GM23338 (cell line): ENCODE measurements at regions not wholly inside any gene's neighbourhood (a gene's known extent, or its start where the extent isn't known, plus 50 kb on each side); places are given as distances from the start of the nearest gene placed in this dataset.

ENCODE experiments used
- ATAC-seq: fragments of 200-7000 bp; cut with Tn5 transposase; 3 replicates; pipeline ENCODE4 v1.9.1; 2020
- DNase-seq: peaks from one replicate; pipeline ENCODE4 v3.0.0-alpha.2; 2015; ENCODE audit warnings: low spot score
- H2AFZ ChIP-seq: fragments of 200-600 bp; sonication (generic); 2 replicates; pipeline ENCODE4 v1.8.0; 2016; ENCODE audit warnings: antibody characterized with exemption, mild to moderate bottlenecking, moderate library complexity
- H3F3A ChIP-seq: fragments of 200-600 bp; sonication (generic); replicated peaks from 2 replicates; pipeline ENCODE4 v1.8.0; 2017; ENCODE audit warnings: antibody characterized with exemption, mixed run types, low read depth
- H3K27ac ChIP-seq: fragments of 200-600 bp; sonication (generic); 2 replicates; pipeline ENCODE4 v1.6.1; 2016; ENCODE audit warnings: low read depth
- H3K27me3 ChIP-seq: fragments of 200-600 bp; sonication (generic); 2 replicates; pipeline ENCODE4 v1.8.0; 2016; ENCODE audit warnings: mild to moderate bottlenecking, mixed run types, moderate library complexity; ENCODE audit not compliant: insufficient read depth
- H3K36me3 ChIP-seq: fragments of 200-600 bp; sonication (generic); 2 replicates; pipeline ENCODE4 v1.8.0; 2016; ENCODE audit warnings: mild to moderate bottlenecking; ENCODE audit not compliant: insufficient read depth
- H3K4me1 ChIP-seq: fragments of 200-600 bp; sonication (generic); 2 replicates; pipeline ENCODE4 v1.8.0; 2016; ENCODE audit warnings: mild to moderate bottlenecking, moderate library complexity; ENCODE audit not compliant: insufficient read depth
- H3K4me2 ChIP-seq: fragments of 200-600 bp; sonication (generic); 2 replicates; pipeline ENCODE4 v1.7.1; 2017; ENCODE audit warnings: mixed run types
- H3K4me3 ChIP-seq: fragments of 200-600 bp; sonication (generic); 2 replicates; pipeline ENCODE4 v1.6.1; 2016; ENCODE audit warnings: mixed run types
- H3K79me2 ChIP-seq: fragments of 200-600 bp; sonication (generic); replicated peaks from 2 replicates; pipeline ENCODE4 v1.8.0; 2017; ENCODE audit warnings: mild to moderate bottlenecking; ENCODE audit not compliant: insufficient read depth
- H3K9me2 ChIP-seq: fragments of 200-600 bp; sonication (generic); 2 replicates; pipeline ENCODE4 v1.8.0; 2017; ENCODE audit not compliant: insufficient read depth
- H4K20me1 ChIP-seq: fragments of 200-600 bp; sonication (generic); replicated peaks from 2 replicates; pipeline ENCODE4 v1.8.0; 2017; ENCODE audit warnings: mild to moderate bottlenecking; ENCODE audit not compliant: insufficient read depth
- H3K27ac Mint-ChIP-seq: 2 replicates; pipeline ENCODE4 v1.8.0; 2020; ENCODE audit warnings: inconsistent platforms, mild to moderate bottlenecking, moderate library complexity, mixed read lengths
- H3K27me3 Mint-ChIP-seq: 3 replicates; pipeline ENCODE4 v1.8.0; 2022; ENCODE audit warnings: low read depth, mild to moderate bottlenecking, moderate library complexity, mixed read lengths, inconsistent platforms; ENCODE audit not compliant: insufficient read depth, poor library complexity
- H3K36me3 Mint-ChIP-seq: 3 replicates; pipeline ENCODE4 v1.8.0; 2021; ENCODE audit warnings: low read depth, mild to moderate bottlenecking, inconsistent platforms, moderate library complexity, mixed read lengths
- H3K4me1 Mint-ChIP-seq: 3 replicates; pipeline ENCODE4 v1.8.0; 2020; ENCODE audit warnings: mild to moderate bottlenecking, inconsistent platforms, mixed read lengths
- H3K4me3 Mint-ChIP-seq: 3 replicates; pipeline ENCODE4 v1.8.0; 2021; ENCODE audit warnings: moderate library complexity, mild to moderate bottlenecking, inconsistent platforms, mixed read lengths
- H3K9me3 Mint-ChIP-seq: 3 replicates; pipeline ENCODE4 v1.8.0; 2020; ENCODE audit warnings: moderate library complexity, mild to moderate bottlenecking, inconsistent platforms, mixed read lengths
- CREB1 ChIP-seq: fragments of 250-450 bp; sonication (Bioruptor Pico); IDR thresholded peaks from 2 replicates; pipeline ENCODE4 v1.5.0; 2020; ENCODE audit warnings: low read depth, mild to moderate bottlenecking, moderate library complexity
- ETS1 ChIP-seq: IDR thresholded peaks from 2 replicates; pipeline ENCODE4 v1.6.1; 2016; ENCODE audit warnings: antibody characterized with exemption
- EZH2 ChIP-seq: fragments of 200-600 bp; sonication (generic); IDR thresholded peaks from one replicate; pipeline ENCODE4 v1.8.0; 2017; ENCODE audit warnings: antibody characterized with exemption, mild to moderate bottlenecking, low read depth; ENCODE audit not compliant: unreplicated experiment
- EZH2phosphoT487 ChIP-seq: fragments of 200-600 bp; sonication (generic); IDR thresholded peaks from one replicate; pipeline ENCODE4 v1.8.1; 2018; ENCODE audit warnings: antibody characterized with exemption; ENCODE audit not compliant: unreplicated experiment
- JUNB ChIP-seq: IDR thresholded peaks from one replicate; pipeline ENCODE4 v1.6.1; 2016; ENCODE audit warnings: antibody characterized with exemption; ENCODE audit not compliant: unreplicated experiment
- NANOG ChIP-seq: IDR thresholded peaks from 2 replicates; pipeline ENCODE4 v1.6.1; 2016; ENCODE audit warnings: antibody characterized with exemption, borderline replicate concordance
- POLR2AphosphoS5 ChIP-seq: IDR thresholded peaks from 2 replicates; pipeline ENCODE4 v1.6.1; 2016; ENCODE audit warnings: antibody characterized with exemption, low read depth
- REST ChIP-seq: IDR thresholded peaks from one replicate; pipeline ENCODE4 v1.6.1; 2018; ENCODE audit warnings: antibody characterized with exemption; ENCODE audit not compliant: unreplicated experiment
- STAT1 ChIP-seq: IDR thresholded peaks from one replicate; pipeline ENCODE4 v1.6.1; 2016; ENCODE audit warnings: antibody characterized with exemption; ENCODE audit not compliant: unreplicated experiment
- ZNF114 ChIP-seq: fragments of 250-450 bp; sonication (Bioruptor Pico); IDR thresholded peaks from 2 replicates; pipeline ENCODE4 v1.5.0; 2020; ENCODE audit warnings: mild to moderate bottlenecking, moderate library complexity
- ZNF331 ChIP-seq: fragments of 250-450 bp; sonication (Bioruptor Pico); IDR thresholded peaks from 2 replicates; pipeline ENCODE4 v1.5.0; 2020; ENCODE audit warnings: low read depth, mild to moderate bottlenecking, moderate library complexity
- ZNF462 ChIP-seq: fragments of 250-450 bp; sonication (Bioruptor Pico); IDR thresholded peaks from 2 replicates; pipeline ENCODE4 v1.5.0; 2020; ENCODE audit warnings: mild to moderate bottlenecking, moderate library complexity
- TF ChIP-seq, protein P1 (sequence below), 2 experiments: fragments of 200-600 bp in 1 of 2; sonication (generic) in 1 of 2; conservative IDR thresholded peaks; 2 replicates each; pipeline versions ENCODE4 v1.5.1 to v1.6.1; 2016 to 2017; ENCODE audit warnings: antibody characterized with exemption in 2 of 2, low read depth in 2 of 2, mild to moderate bottlenecking in 2 of 2, moderate library complexity in 1 of 2

DNA sequence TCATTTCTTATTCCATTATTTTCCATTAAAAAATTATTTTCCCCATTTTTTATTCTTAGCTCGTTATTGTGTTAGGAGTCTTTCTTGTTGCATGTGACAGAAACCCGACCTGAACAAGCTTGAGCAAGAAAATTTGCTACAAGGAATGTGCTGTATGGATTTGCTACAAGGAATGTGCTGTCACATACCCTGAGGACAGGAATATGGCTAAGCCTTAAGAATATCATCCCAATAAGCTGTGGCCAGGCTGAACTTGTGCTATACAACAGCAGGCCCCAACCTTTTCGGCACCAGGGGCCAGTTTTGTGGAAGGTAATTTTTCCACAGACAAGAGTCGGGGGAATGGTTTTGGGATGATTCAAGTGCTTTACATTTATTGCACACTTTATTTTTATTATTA, 114.0 kb downstream of the TRMT11 start:
- H2AFZ ChIP-seq: no peak overlapping the region
- peaks cover 16% of the 10 kb centered on the region; the same call in 2 of the 3 replicates for H3K36me3 Mint-ChIP-seq
- H3K79me2 ChIP-seq: no peaks in the 10 kb centered on the region
- peaks cover 21% of the 10 kb centered on the region for H3K4me1 ChIP-seq
- no peak overlapping the region for H3K27ac Mint-ChIP-seq
- no peak overlapping the region for H3K4me2 ChIP-seq
- no peaks in the 10 kb centered on the region for H3K27me3 ChIP-seq
- H3F3A ChIP-seq: no peaks in the 10 kb centered on the region
- peaks cover 23% of the 10 kb centered on the region for H3K4me1 Mint-ChIP-seq
- no peak overlapping the region for H3K4me3 ChIP-seq
- no peak for TF ChIP-seq REST
- TF ChIP-seq EZH2phosphoT487: no peak
- no peak for TF ChIP-seq POLR2AphosphoS5
- TF ChIP-seq, protein P1, sequence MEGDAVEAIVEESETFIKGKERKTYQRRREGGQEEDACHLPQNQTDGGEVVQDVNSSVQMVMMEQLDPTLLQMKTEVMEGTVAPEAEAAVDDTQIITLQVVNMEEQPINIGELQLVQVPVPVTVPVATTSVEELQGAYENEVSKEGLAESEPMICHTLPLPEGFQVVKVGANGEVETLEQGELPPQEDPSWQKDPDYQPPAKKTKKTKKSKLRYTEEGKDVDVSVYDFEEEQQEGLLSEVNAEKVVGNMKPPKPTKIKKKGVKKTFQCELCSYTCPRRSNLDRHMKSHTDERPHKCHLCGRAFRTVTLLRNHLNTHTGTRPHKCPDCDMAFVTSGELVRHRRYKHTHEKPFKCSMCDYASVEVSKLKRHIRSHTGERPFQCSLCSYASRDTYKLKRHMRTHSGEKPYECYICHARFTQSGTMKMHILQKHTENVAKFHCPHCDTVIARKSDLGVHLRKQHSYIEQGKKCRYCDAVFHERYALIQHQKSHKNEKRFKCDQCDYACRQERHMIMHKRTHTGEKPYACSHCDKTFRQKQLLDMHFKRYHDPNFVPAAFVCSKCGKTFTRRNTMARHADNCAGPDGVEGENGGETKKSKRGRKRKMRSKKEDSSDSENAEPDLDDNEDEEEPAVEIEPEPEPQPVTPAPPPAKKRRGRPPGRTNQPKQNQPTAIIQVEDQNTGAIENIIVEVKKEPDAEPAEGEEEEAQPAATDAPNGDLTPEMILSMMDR (conservative IDR thresholded peaks at IDR 0.05; ENCODE audit: low read depth in 2 of 2): no peak
- TF ChIP-seq CREB1 (CRISPR knock-in tag): no peak
- no peak for TF ChIP-seq ZNF114 (CRISPR knock-in tag)
- no peak for TF ChIP-seq JUNB
- no peak for TF ChIP-seq EZH2
- TF ChIP-seq ETS1: no peak
- no peak for TF ChIP-seq ZNF331 (CRISPR knock-in tag)
- no peak for TF ChIP-seq NANOG
- no peak for TF ChIP-seq STAT1
- no peak for TF ChIP-seq ZNF462
- ATAC-seq (no peak), DNase-seq (no peak)
- no peaks in the 10 kb centered on the region for H4K20me1 ChIP-seq
- H3K9me3 Mint-ChIP-seq: no peaks in the 10 kb centered on the region
- H3K27me3 Mint-ChIP-seq: no peaks in the 10 kb centered on the region
- peaks cover 5% of the 10 kb centered on the region; the same call in 1 of the 2 replicates for H3K36me3 ChIP-seq
- H3K27ac ChIP-seq: no peak overlapping the region
- no peak overlapping the region for H3K4me3 Mint-ChIP-seq
- peaks cover 7% of the 10 kb centered on the region; the same call in 1 of the 2 replicates for H3K9me2 ChIP-seq
